A673 (cell line): ENCODE measurements at regions not wholly inside any gene's neighbourhood (a gene's known extent, or its start where the extent isn't known, plus 50 kb on each side); places are given as distances from the start of the nearest gene placed in this dataset.
"Not testable (repeated sequence)": the region's sequence is repeated elsewhere in the genome, so short reads cannot be mapped to it uniquely, and the experiment has no call there.

Experiments used
- BruUV-seq: library from RNA; stranded (reverse); fragments of 400-500 nt; replicated peaks from 2 replicates; lab custom pipeline; 2021; lab: Mats Ljungman, UMichigan
- CTCF ChIA-PET: fragments of 300-600 bp; sonication (Branson Sonifier 250); formaldehyde crosslinking; loops from one replicate; lab custom pipeline; 2022; ENCODE audit warnings: antibody characterized with exemption; lab: Charles Lee
- POLR2A ChIA-PET: fragments of 300-600 bp; sonication (Branson Sonifier 250); formaldehyde crosslinking; loops from one replicate; lab custom pipeline; 2022; ENCODE audit warnings: antibody characterized with exemption; ENCODE audit not compliant: low non-redundant PET; lab: Charles Lee
- DNase-seq: peaks from one replicate; pipeline ENCODE4 v3.0.0-alpha.2; 2015; ENCODE audit warnings: low spot score
- H3K27ac ChIP-seq: fragments of 200-600 bp; sonication (generic); 2 replicates; pipeline ENCODE4 v1.5.1; 2016; ENCODE audit warnings: mixed run types, low read depth, mild to moderate bottlenecking, mixed read lengths, antibody characterized with exemption, low read length; ENCODE audit not compliant: poor library complexity, severe bottlenecking
- H3K27me3 ChIP-seq: fragments of 200-600 bp; sonication (generic); replicated peaks from 2 replicates; pipeline ENCODE4 v1.6.1; 2017; ENCODE audit warnings: mixed run types, low read depth, mild to moderate bottlenecking, mixed read lengths, antibody characterized with exemption, low read length; ENCODE audit not compliant: insufficient read depth, poor library complexity
- H3K36me3 ChIP-seq: fragments of 200-600 bp; sonication (generic); 2 replicates; pipeline ENCODE4 v1.6.1; 2016; ENCODE audit warnings: mixed run types, mild to moderate bottlenecking, mixed read lengths, antibody characterized with exemption, low read length; ENCODE audit not compliant: insufficient read depth, poor library complexity, severe bottlenecking
- H3K4me1 ChIP-seq: fragments of 200-600 bp; sonication (generic); 2 replicates; pipeline ENCODE4 v1.6.1; 2017; ENCODE audit warnings: mixed run types, mild to moderate bottlenecking, mixed read lengths, antibody characterized with exemption, low read length; ENCODE audit not compliant: insufficient read depth, poor library complexity, severe bottlenecking
- H3K4me3 ChIP-seq: fragments of 200-600 bp; sonication (generic); 2 replicates; pipeline ENCODE4 v1.5.1; 2016; ENCODE audit warnings: low read depth, mixed run types, mild to moderate bottlenecking, mixed read lengths, low read length; ENCODE audit not compliant: poor library complexity, severe bottlenecking
- H3K9me3 ChIP-seq: fragments of 200-600 bp; sonication (generic); 2 replicates; pipeline ENCODE4 v1.6.1; 2016; ENCODE audit warnings: mixed run types, low read depth, mild to moderate bottlenecking, mixed read lengths, antibody characterized with exemption, low read length; ENCODE audit not compliant: poor library complexity, severe bottlenecking
- EZH2 ChIP-seq: fragments of 200-600 bp; sonication (generic); IDR thresholded peaks from 2 replicates; pipeline ENCODE4 v1.6.1; 2017; ENCODE audit warnings: borderline replicate concordance, low read depth, mild to moderate bottlenecking, mixed read lengths, antibody characterized with exemption, low read length; ENCODE audit not compliant: poor library complexity, severe bottlenecking
- intact Hi-C: fragments of 100-400 bp; cut with micrococcal nuclease; formaldehyde crosslinking; loops from one replicate; pipeline ENCODE4 v1.10.0; 2022; ENCODE audit not compliant: unreplicated experiment
- TF ChIP-seq, protein P1 (sequence below): fragments of 300-800, 200-600 bp; sonication (generic); conservative IDR thresholded peaks from 2 replicates; pipeline ENCODE4 v1.5.1; 2017; ENCODE audit warnings: low read depth, mild to moderate bottlenecking, antibody characterized with exemption, low read length, moderate library complexity, mixed read lengths

DNA sequence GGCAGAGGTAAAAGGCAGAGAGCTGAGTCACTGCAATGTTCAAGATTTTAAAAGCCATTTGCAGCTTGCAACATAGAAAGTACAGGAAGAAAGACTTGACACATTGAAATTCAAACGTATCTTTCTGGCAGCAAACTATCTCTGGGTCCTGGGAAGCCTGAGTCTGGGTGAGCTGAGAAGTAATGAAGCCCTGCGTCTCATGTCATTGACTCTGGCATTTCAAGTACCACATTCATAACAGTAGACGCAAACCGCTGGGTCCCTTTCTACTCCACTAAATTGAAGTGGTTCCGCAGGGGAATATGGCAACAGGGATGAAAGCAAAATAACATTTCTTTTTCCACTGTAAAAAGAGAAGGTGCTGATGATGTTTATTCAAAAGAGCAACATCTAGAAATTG lies 694.3 kb downstream of the BRINP1 start:
- TF ChIP-seq, protein P1, sequence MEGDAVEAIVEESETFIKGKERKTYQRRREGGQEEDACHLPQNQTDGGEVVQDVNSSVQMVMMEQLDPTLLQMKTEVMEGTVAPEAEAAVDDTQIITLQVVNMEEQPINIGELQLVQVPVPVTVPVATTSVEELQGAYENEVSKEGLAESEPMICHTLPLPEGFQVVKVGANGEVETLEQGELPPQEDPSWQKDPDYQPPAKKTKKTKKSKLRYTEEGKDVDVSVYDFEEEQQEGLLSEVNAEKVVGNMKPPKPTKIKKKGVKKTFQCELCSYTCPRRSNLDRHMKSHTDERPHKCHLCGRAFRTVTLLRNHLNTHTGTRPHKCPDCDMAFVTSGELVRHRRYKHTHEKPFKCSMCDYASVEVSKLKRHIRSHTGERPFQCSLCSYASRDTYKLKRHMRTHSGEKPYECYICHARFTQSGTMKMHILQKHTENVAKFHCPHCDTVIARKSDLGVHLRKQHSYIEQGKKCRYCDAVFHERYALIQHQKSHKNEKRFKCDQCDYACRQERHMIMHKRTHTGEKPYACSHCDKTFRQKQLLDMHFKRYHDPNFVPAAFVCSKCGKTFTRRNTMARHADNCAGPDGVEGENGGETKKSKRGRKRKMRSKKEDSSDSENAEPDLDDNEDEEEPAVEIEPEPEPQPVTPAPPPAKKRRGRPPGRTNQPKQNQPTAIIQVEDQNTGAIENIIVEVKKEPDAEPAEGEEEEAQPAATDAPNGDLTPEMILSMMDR: no peak
- TF ChIP-seq EZH2: no peak
- no peak for DNase-seq
- Histone ChIP-seq H3K36me3 (no peaks in the 10 kb centered on the region), H3K27me3 (no peaks in the 10 kb centered on the region), H3K4me1 (no peaks in the 10 kb centered on the region), H3K4me3 (no peak overlapping the region), H3K27ac (no peak overlapping the region), H3K9me3 (peaks cover 4% of the 10 kb centered on the region)
- intact Hi-C loops: no loop called here
- BruUV-seq: no TSS peak
- CTCF ChIA-PET: no interaction called here
- POLR2A ChIA-PET: no interaction called here

DNA sequence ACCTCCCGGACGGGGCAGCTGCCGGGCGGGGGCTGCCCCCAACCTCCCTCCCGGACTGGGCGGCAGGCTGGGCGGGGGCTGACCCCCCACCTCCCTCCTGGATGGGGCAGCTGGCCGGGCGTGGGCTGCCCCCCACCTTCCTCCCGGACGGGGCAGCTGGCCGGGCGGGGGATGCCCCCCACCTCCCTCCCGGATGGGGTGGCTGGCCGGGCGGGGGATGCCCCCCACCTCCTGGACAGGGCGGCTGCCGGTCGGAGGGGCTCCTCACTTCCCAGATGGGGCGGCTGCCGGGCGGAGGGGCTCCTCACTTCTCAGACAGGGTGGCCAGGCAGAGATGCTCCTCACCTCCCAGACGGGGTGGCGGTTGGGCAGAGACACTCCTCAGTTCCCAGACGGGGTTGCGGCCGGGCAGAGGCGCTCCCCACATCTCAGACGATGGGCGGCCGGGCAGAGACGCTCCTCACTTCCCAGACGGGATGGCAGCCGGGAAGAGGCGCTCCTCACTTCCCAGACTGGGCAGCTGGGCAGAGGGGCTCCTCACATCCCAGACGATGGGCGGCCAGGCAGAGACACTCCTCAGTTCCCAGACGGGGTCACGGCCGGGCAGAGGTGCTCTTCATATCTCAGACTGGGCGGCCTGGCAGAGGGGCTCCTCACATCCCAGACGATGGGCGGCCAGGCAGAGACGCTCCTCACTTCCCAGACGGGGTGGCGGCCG lies 691.1 kb downstream of the BRINP1 start:
- H3K27me3 ChIP-seq, intact Hi-C loops, H3K4me1 ChIP-seq, DNase-seq, BruUV-seq, H3K27ac ChIP-seq, H3K36me3 ChIP-seq, H3K9me3 ChIP-seq, CTCF ChIA-PET, H3K4me3 ChIP-seq, POLR2A ChIA-PET: not testable (repeated sequence)

DNA sequence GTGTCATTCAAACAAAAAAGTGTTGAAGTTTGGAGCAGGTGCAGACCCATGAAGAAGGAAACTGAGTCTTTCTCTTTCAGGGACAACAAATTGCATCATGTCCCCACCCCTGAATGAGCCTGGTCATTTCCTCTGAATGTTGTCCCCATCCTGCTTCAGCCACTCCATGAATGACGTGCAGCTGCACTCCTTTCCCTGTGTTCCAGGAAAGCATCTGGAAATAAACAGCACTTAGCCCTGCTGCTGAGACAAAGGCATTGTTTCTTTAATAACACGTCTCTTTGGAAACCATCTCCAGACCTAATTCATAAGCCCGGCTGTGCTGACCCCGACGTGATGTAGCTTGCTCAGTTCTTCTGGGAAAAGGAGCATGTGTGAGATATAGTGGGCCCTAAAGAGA lies 682.3 kb downstream of the BRINP1 start:
- BruUV-seq: no TSS peak
- no peak overlapping the region for H3K4me3 ChIP-seq
- intact Hi-C loops: no loop called here
- H3K9me3 ChIP-seq: no peaks in the 10 kb centered on the region
- no peak overlapping the region for H3K27ac ChIP-seq
- TF ChIP-seq, protein P1: no peak
- TF ChIP-seq EZH2: no peak
- H3K36me3 ChIP-seq: no peaks in the 10 kb centered on the region
- no peaks in the 10 kb centered on the region for H3K4me1 ChIP-seq
- ChIA-PET CTCF (no interaction called here), POLR2A (no interaction called here)
- H3K27me3 ChIP-seq: no peaks in the 10 kb centered on the region
- no peak for DNase-seq

DNA sequence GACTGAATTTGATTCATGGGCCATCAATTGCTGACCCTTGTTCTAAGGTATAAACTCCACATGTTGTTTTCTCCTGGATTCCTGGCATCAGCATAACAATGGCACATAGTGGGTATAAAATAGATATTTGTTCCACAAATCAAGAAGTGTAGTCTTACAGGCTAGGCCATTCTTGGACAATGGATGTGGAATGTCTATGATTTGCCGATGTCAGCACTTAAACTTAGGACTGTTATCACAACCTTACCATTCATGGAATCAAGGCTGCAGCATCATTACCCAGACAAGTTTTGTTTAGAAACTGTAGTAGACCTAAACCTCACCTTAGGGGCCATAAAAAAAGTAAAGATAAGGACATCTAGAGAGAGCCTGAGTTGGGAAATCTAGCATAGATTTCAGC lies 680.0 kb downstream of the BRINP1 start:
- no peak for TF ChIP-seq EZH2
- TF ChIP-seq, protein P1: no peak
- intact Hi-C loops: no loop called here
- ChIA-PET POLR2A (no interaction called here), CTCF (no interaction called here)
- no peaks in the 10 kb centered on the region for H3K9me3 ChIP-seq
- H3K27ac ChIP-seq: no peak overlapping the region
- no peaks in the 10 kb centered on the region for H3K27me3 ChIP-seq
- no peaks in the 10 kb centered on the region for H3K4me1 ChIP-seq
- no peak for DNase-seq
- BruUV-seq: no TSS peak
- no peak overlapping the region for H3K4me3 ChIP-seq
- no peaks in the 10 kb centered on the region for H3K36me3 ChIP-seq
